HG03558 (cell line): ENCODE measurements at regions not wholly inside any gene's neighbourhood (a gene's known extent, or its start where the extent isn't known, plus 50 kb on each side); places are given as distances from the start of the nearest gene placed in this dataset.
"Not testable (repeated sequence)": the region's sequence is repeated elsewhere in the genome, so short reads cannot be mapped to it uniquely, and the experiment has no call there.

ENCODE experiments used
- ATAC-seq: cut with Tn5 transposase; IDR thresholded peaks from one replicate; pipeline ENCODE4 v1.9.1; 2021; ENCODE audit warnings: moderate number of reproducible peaks; ENCODE audit not compliant: unreplicated experiment; ENCODE audit errors: extremely low read depth

- no peak for ATAC-seq
Measured at GRCh38 chr5:71899865-71900342, 180.8 kb downstream of the CARTPT start.

GRCh38 chr5:71903808-71904207 lies 184.7 kb downstream of the CARTPT start:
- ATAC-seq, result no peak

GRCh38 chr5:71904852-71905251 lies 185.8 kb downstream of the CARTPT start:
- ATAC-seq, result no peak

GRCh38 chr5:71905834-71906711 lies 187.0 kb downstream of the CARTPT start:
- ATAC-seq, result no peak

- ATAC-seq, result no peak
Measured at GRCh38 chr5:71907001-71907588, 188.0 kb downstream of the CARTPT start.

- no peak for ATAC-seq
Measured at GRCh38 chr5:71907608-71908145, 188.6 kb downstream of the CARTPT start.

- ATAC-seq, result no peak
Measured at GRCh38 chr5:71910741-71911140, 191.7 kb downstream of the CARTPT start.

- ATAC-seq, result no peak
Measured at GRCh38 chr5:71912021-71912420, 192.9 kb downstream of the CARTPT start.

GRCh38 chr5:71914281-71914680 lies 193.0 kb upstream of the MAP1B start:
- no peak for ATAC-seq

GRCh38 chr5:71922584-71923106 lies 184.6 kb upstream of the MAP1B start:
- ATAC-seq, result no peak

- ATAC-seq, result no peak
Measured at GRCh38 chr5:71923755-71924154, 183.5 kb upstream of the MAP1B start.

- ATAC-seq, result no peak
Measured at GRCh38 chr5:71924325-71924724, 182.9 kb upstream of the MAP1B start.

GRCh38 chr5:71924980-71925379 lies 182.3 kb upstream of the MAP1B start:
- no peak for ATAC-seq

GRCh38 chr5:71925608-71926091 lies 181.6 kb upstream of the MAP1B start:
- no peak for ATAC-seq

- no peak for ATAC-seq
Measured at GRCh38 chr5:71929003-71929402, 178.3 kb upstream of the MAP1B start.

- ATAC-seq, result not testable (repeated sequence)
Measured at GRCh38 chr5:71930554-71930953, 176.7 kb upstream of the MAP1B start.

GRCh38 chr5:71932131-71932654 lies 175.1 kb upstream of the MAP1B start:
- no peak for ATAC-seq

GRCh38 chr5:71932655-71933338 lies 174.5 kb upstream of the MAP1B start:
- ATAC-seq, result no peak

- no peak for ATAC-seq
Measured at GRCh38 chr5:71934322-71934721, 173.0 kb upstream of the MAP1B start.
